ENCODE measurements at regions not wholly inside any gene's neighbourhood (a gene's known extent, or its start where the extent isn't known, plus 50 kb on each side); places are given as distances from the start of the nearest gene placed in this dataset.
"Not testable (repeated sequence)": the region's sequence is repeated elsewhere in the genome, so short reads cannot be mapped to it uniquely, and the experiment has no call there.

DNA sequence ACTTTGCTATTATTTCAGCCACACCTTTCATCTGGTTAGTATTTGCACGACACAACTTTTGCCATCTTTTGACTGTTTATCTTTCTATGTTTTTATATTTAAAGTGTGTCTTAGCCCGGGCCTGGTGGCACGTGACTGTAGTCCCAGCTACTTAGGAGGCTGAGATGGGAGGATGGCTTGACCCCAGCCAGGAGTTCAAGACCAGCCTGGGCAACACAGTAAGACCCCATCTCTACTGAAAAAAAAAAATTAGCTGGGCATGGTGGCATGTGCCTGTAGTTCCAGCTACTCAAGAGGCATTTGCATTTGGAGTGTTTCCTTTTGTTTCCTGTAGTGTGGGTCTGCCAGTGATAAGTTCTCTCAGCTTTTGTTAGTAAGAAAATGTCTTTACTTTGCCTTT, 88.7 kb upstream of the GLI2 start:
- no peak overlapping the region for H3K27ac ChIP-seq
- H3K27me3 ChIP-seq, result peaks cover 7% of the 10 kb centered on the region
- H3K36me3 ChIP-seq, result no peaks in the 10 kb centered on the region
- H3K9me3 ChIP-seq (ENCODE audit: low read depth), result no peaks in the 10 kb centered on the region
- no peaks in the 10 kb centered on the region for H3K4me1 ChIP-seq (ENCODE audit: low read depth)
- no peak for DNase-seq (ENCODE audit: low read depth in 1 of 2, low spot score in 1 of 2)
- TF ChIP-seq, protein P1, sequence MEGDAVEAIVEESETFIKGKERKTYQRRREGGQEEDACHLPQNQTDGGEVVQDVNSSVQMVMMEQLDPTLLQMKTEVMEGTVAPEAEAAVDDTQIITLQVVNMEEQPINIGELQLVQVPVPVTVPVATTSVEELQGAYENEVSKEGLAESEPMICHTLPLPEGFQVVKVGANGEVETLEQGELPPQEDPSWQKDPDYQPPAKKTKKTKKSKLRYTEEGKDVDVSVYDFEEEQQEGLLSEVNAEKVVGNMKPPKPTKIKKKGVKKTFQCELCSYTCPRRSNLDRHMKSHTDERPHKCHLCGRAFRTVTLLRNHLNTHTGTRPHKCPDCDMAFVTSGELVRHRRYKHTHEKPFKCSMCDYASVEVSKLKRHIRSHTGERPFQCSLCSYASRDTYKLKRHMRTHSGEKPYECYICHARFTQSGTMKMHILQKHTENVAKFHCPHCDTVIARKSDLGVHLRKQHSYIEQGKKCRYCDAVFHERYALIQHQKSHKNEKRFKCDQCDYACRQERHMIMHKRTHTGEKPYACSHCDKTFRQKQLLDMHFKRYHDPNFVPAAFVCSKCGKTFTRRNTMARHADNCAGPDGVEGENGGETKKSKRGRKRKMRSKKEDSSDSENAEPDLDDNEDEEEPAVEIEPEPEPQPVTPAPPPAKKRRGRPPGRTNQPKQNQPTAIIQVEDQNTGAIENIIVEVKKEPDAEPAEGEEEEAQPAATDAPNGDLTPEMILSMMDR (IDR thresholded peaks at IDR 0.05; ENCODE audit: low read depth, low read length), result no peak
- no peak overlapping the region for H3K4me3 ChIP-seq

DNA sequence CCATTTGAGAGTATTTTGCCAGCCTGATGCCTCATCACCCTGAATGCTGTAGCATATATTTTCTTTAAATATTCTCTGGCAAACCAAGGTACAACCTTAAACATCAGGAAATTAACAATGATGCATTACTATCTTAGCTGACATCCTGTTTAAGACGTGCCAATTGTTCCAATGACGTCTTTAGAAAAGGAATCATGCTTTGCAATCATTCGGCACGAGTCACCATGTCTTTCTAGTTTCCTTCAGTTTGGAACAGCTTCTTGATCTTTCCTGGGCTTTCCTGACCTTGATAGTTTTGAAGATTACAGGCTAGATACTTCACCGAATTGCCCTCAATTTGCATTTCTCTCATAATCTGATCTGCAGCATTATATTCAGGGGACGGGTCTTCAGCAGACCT, 88.2 kb upstream of the GLI2 start:
- Histone ChIP-seq H3K36me3 (no peaks in the 10 kb centered on the region), H3K27ac (no peak overlapping the region), H3K27me3 (peaks cover 7% of the 10 kb centered on the region), H3K4me1 (ENCODE audit: low read depth) (no peaks in the 10 kb centered on the region), H3K4me3 (no peak overlapping the region), H3K9me3 (ENCODE audit: low read depth) (no peaks in the 10 kb centered on the region)
- peak in 1 of 2 donors; percentile 64 for DNase-seq (ENCODE audit: low read depth in 1 of 2, low spot score in 1 of 2)
- TF ChIP-seq, protein P1 (IDR thresholded peaks at IDR 0.05; ENCODE audit: low read depth, low read length), result no peak

DNA sequence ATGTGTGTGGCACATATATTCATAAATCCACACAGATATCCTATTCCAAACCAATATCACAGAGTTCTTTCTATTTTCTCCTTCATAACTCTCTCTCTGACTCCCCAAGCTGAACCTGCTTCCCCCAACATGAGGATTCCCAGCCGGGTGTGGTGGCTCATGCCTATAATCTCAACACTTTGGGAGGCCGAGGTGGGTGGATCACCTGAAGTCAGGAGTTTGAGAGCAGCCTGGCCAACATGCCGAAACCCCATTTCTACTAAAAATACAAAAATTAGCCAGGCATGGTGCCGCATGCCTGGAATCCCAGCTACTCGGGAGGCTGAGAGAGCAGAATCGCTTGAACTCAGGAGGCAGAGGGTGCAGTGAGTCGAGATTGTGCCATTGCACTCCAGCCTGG, 86.3 kb upstream of the GLI2 start:
- peaks cover 25% of the 10 kb centered on the region for H3K27me3 ChIP-seq
- not testable (repeated sequence) for DNase-seq (ENCODE audit: low read depth in 1 of 2, low spot score in 1 of 2); H3K36me3 ChIP-seq; H3K9me3 ChIP-seq (ENCODE audit: low read depth); H3K27ac ChIP-seq; H3K4me1 ChIP-seq (ENCODE audit: low read depth); H3K4me3 ChIP-seq

DNA sequence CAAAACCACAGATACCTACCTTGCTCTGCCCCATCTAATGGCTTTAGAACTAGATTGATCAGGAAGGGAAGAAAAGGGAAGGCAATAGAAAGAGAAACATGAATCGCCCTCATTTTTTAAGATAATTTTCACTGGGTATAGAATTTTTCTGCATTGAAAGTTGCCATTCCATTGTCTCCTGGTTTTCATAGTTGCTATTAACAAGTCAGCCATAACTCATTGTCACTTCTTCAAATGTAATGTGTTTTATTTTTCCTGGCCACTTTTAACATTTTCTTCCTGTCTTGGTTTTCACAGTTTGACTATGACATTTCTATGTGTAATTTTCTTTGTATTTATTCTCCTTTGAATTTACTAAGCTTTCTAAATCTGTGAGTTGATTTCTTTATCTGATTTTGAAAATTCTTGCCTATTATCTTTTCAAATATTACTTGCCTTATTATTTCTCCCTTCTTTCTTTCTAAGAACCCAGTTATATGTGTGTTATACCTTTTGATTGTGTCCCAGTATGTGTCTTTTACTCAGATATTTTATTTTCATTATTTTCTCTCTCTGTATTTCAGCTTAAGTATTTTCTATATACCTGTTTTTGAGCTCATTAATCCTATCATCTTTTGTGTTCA, 85.5 kb upstream of the GLI2 start:
- H3K36me3 ChIP-seq, result no peaks in the 10 kb centered on the region
- DNase-seq (ENCODE audit: low read depth in 1 of 2, low spot score in 1 of 2), result no peak
- TF ChIP-seq, protein P1 (IDR thresholded peaks at IDR 0.05; ENCODE audit: low read depth, low read length), result no peak

DNA sequence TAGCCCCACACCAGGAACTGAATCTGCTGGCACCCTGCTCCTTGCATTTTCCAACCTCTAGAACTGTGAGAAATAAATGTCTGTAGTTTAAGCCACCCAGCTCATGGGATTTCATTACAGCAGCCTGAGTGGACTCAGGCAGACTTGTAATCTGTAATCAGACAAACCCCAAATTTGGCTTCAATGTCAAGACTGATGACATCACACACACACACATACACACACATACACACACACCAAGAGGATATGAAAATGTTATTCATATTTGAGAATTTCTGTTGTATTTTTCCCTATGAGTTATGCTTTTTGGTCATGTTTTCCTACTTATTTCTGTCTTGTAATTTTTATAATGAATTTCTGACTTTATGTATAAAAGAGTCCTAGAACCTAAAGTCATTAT, 83.8 kb upstream of the GLI2 start:
- TF ChIP-seq, protein P1 (IDR thresholded peaks at IDR 0.05; ENCODE audit: low read depth, low read length), result no peak
- peaks cover 38% of the 10 kb centered on the region for H3K27me3 ChIP-seq
- no peak for DNase-seq (ENCODE audit: low read depth in 1 of 2, low spot score in 1 of 2)
- H3K36me3 ChIP-seq, result no peaks in the 10 kb centered on the region
- H3K9me3 ChIP-seq (ENCODE audit: low read depth), result no peaks in the 10 kb centered on the region
- no peaks in the 10 kb centered on the region for H3K4me1 ChIP-seq (ENCODE audit: low read depth)
- no peak overlapping the region for H3K4me3 ChIP-seq
- no peak overlapping the region for H3K27ac ChIP-seq

More for the DNA sequence above, 85.5 kb upstream of the GLI2 start:
- no peaks in the 10 kb centered on the region for H3K4me1 ChIP-seq (ENCODE audit: low read depth)
- peaks cover 31% of the 10 kb centered on the region for H3K27me3 ChIP-seq
- no peak overlapping the region for H3K4me3 ChIP-seq
- H3K9me3 ChIP-seq (ENCODE audit: low read depth), result no peaks in the 10 kb centered on the region
- H3K27ac ChIP-seq, result no peak overlapping the region

DNA sequence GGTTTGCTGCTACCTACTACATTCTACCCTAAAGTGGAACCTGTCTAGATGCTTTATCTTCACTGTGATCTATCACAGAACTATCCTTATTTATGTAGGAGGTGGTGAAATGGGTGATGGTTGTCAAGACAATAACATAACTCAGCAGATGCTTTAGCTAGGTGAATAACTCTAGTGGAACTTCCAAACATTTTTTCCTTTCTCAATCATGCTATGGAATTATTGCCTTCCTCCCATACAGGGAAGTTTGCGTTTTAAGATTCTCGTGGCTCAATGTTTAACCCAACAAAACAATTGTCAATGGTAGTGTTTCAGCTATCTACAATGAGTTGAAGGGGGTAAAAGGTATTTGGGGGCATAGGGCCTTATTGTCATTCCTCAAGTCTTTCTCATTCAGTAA, 82.6 kb upstream of the GLI2 start:
- TF ChIP-seq, protein P1 (IDR thresholded peaks at IDR 0.05; ENCODE audit: low read depth, low read length), result no peak
- peaks cover 38% of the 10 kb centered on the region for H3K27me3 ChIP-seq
- no peaks in the 10 kb centered on the region for H3K4me1 ChIP-seq (ENCODE audit: low read depth)
- H3K4me3 ChIP-seq, result no peak overlapping the region
- H3K36me3 ChIP-seq, result no peaks in the 10 kb centered on the region
- no peak overlapping the region for H3K27ac ChIP-seq
- no peaks in the 10 kb centered on the region for H3K9me3 ChIP-seq (ENCODE audit: low read depth)
- DNase-seq (ENCODE audit: low read depth in 1 of 2, low spot score in 1 of 2), result no peak

Measured in cardiac muscle cell (in vitro differentiated cells and primary cell).